HEK293T (cell line): ENCODE measurements at regions not wholly inside any gene's neighbourhood (a gene's known extent, or its start where the extent isn't known, plus 50 kb on each side); places are given as distances from the start of the nearest gene placed in this dataset.
"Not testable (repeated sequence)": the region's sequence is repeated elsewhere in the genome, so short reads cannot be mapped to it uniquely, and the experiment has no call there.

Experiments
- CTCF ChIA-PET: fragments of 350-600 bp; formaldehyde crosslinking; extraction: SDS; loops from one replicate; lab custom pipeline; 2021; ENCODE audit warnings: antibody characterized with exemption, inconsistent platforms; lab: Yijun Ruan, JAX
- POLR2A ChIA-PET: fragments of 350-600 bp; formaldehyde crosslinking; extraction: SDS; loops from one replicate; lab custom pipeline; 2020; ENCODE audit warnings: antibody characterized with exemption, inconsistent platforms; lab: Yijun Ruan, JAX
- DNase-seq: peaks from one replicate; pipeline ENCODE4 v3.0.0; 2012; ENCODE audit warnings: mixed read lengths; ENCODE audit errors: extremely low spot score
- ARNT ChIP-seq: fragments of 450-650 bp; IDR thresholded peaks from 2 replicates; pipeline ENCODE4 v1.6.1; 2017; ENCODE audit warnings: mild to moderate bottlenecking
- BHLHE40 ChIP-seq: fragments of 450-650 bp; IDR thresholded peaks from 2 replicates; pipeline ENCODE4 v1.6.1; 2016; ENCODE audit warnings: mild to moderate bottlenecking, moderate library complexity, borderline replicate concordance
- CTBP1 ChIP-seq: fragments of 450-650 bp; IDR thresholded peaks from 2 replicates; pipeline ENCODE4 v1.6.1; 2016; ENCODE audit warnings: borderline replicate concordance
- ELF4 ChIP-seq: fragments of 450-650 bp; IDR thresholded peaks from 2 replicates; pipeline ENCODE4 v1.6.1; 2017; ENCODE audit warnings: antibody characterized with exemption
- FOXA1 ChIP-seq: fragments of 450-650 bp; IDR thresholded peaks from 2 replicates; pipeline ENCODE4 v1.6.1; 2016; ENCODE audit warnings: mild to moderate bottlenecking
- FOXK2 ChIP-seq: fragments of 450-650 bp; IDR thresholded peaks from 2 replicates; pipeline ENCODE4 v1.6.1; 2016; ENCODE audit warnings: mild to moderate bottlenecking
- FOXM1 ChIP-seq: fragments of 450-650 bp; IDR thresholded peaks from 2 replicates; pipeline ENCODE4 v1.6.1; 2017; ENCODE audit warnings: mild to moderate bottlenecking, borderline replicate concordance
- HDGF ChIP-seq: fragments of 450-650 bp; IDR thresholded peaks from 2 replicates; pipeline ENCODE4 v1.6.1; 2017; ENCODE audit warnings: antibody characterized with exemption, borderline replicate concordance
- L3MBTL2 ChIP-seq: fragments of 450-650 bp; conservative IDR thresholded peaks from 2 replicates; pipeline ENCODE4 v1.6.1; 2016; ENCODE audit warnings: mild to moderate bottlenecking
- LEF1 ChIP-seq: fragments of 450-650 bp; IDR thresholded peaks from 2 replicates; pipeline ENCODE4 v1.6.1; 2017; ENCODE audit warnings: mild to moderate bottlenecking, borderline replicate concordance
- NFRKB ChIP-seq: fragments of 450-650 bp; IDR thresholded peaks from 2 replicates; pipeline ENCODE4 v1.6.1; 2016; ENCODE audit warnings: mild to moderate bottlenecking, moderate library complexity
- SP1 ChIP-seq: fragments of 450-650 bp; IDR thresholded peaks from 2 replicates; pipeline ENCODE4 v1.6.1; 2017
- SUZ12 ChIP-seq: fragments of 450-650 bp; IDR thresholded peaks from 2 replicates; pipeline ENCODE4 v1.6.1; 2016; ENCODE audit warnings: mild to moderate bottlenecking
- TARDBP ChIP-seq: fragments of 450-650 bp; IDR thresholded peaks from 2 replicates; pipeline ENCODE4 v1.6.1; 2016
- ZNF384 ChIP-seq: fragments of 450-650 bp; IDR thresholded peaks from 2 replicates; pipeline ENCODE4 v1.6.1; 2016
- TF ChIP-seq, protein P1 (sequence below): fragments of 450-650 bp; IDR thresholded peaks from 2 replicates; pipeline ENCODE4 v1.6.1; 2016

DNA sequence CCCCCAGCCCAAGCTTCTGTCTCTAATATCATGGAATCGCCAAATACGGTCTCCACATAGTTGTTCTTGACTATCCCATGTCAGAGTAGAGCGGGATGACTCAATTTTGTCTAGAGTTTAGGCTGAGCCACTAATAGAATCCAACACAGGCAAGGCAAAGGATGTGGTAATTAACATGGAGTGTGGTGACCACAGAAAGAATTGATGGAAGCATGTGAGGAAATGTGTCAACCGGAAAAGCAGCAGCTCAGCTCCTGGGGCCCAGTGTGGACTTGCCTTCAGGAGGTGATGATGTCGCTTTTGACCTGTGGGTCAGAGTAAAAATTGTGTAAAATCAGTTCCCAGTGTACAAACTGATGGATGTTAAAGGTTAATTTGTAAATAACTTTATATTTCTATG is 139.3 kb upstream of the KLF6 start:
- POLR2A ChIA-PET: no interaction called here
- no peak for DNase-seq
- CTCF ChIA-PET: interaction anchor here (0.6 kb wide), 1 partner anchor 756 kb away, joined by 5 read pairs; no protein-coding TSS in a partner anchor
- TF ChIP-seq ARNT: no peak
- no peak for TF ChIP-seq SP1
- no peak for TF ChIP-seq FOXA1
- TF ChIP-seq CTBP1: no peak
- no peak for TF ChIP-seq L3MBTL2
- no peak for TF ChIP-seq FOXK2
- no peak for TF ChIP-seq FOXM1
- TF ChIP-seq NFRKB: no peak
- no peak for TF ChIP-seq SUZ12
- no peak for TF ChIP-seq ELF4
- no peak for TF ChIP-seq HDGF
- no peak for TF ChIP-seq ZNF384
- TF ChIP-seq BHLHE40: no peak
- no peak for TF ChIP-seq TARDBP

DNA sequence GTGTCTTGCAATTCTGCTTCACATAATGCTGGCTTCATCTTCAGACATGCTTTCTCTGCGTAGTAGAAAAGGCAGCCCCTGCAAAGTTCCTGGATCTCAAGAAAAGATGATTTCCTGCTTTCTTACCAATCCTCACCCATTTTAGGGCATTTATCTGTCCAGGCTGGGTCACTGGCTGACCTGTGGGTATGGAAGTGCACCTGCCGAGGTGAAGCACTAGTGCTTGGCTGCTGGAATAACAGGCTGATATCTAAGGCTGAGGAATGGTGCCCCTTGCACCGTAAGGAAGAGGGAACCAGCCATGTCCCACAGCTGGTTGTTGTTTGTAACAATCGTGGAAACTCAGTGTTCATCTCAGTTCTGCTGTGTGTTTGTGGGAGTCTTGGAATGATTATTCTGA is 138.0 kb upstream of the KLF6 start:
- no peak for DNase-seq
- ChIA-PET CTCF (interaction anchor here (0.7 kb wide), 1 partner anchor 725 kb away, joined by 3 read pairs; no protein-coding TSS in a partner anchor), POLR2A (no interaction called here)
- TF ChIP-seq HDGF (no peak), L3MBTL2 (no peak), ARNT (no peak), LEF1 (no peak), NFRKB (no peak)

DNA sequence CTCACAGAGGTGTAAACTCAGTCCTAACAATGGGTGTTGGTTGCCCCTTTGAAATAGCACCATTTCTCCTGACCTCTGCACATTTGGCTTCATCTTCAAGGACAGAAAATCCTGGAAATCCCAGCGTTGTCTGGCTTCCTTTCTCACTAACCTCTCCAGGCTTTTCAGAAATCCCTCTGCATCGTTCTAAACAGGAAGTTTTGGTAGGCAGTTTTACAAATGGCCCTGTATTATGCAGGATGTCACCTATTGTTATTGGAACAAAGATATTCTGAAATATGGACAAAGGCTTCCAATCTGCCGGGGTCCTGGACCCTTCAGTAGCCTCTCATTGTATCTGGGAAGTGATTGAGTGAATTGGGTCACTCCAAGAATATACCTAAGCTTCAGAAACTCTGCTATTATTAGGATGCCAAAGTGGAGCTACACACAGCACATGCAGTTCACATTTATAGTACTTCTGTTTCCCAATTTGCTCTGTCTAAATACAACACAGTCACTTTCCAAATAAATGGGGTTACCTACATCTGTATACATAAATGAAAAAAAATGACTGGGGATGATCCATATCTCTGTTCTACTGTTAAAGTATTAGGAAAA is 134.8 kb upstream of the KLF6 start:
- ChIA-PET CTCF (no interaction called here), POLR2A (no interaction called here)

DNA sequence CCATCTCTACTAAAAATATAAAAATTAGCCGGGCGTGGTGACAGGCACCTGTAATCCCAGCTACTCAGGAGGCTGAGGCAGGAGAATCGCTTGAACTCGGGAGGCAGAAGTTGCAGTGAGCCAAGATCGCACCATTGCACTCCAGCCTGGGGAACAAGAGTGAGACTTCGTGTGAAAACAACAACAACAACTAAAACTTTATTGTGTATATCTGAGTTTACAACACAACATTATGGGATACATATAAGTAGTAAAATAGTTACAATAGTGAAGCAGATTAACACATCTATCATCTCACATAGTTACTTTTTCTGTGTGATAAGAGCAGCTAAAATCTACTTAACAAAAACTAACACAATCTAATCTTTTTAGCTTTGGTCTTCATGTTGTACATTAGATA is 132.4 kb upstream of the KLF6 start:
- DNase-seq, CTCF ChIA-PET, POLR2A ChIA-PET: not testable (repeated sequence)

More for the DNA sequence above, 134.8 kb upstream of the KLF6 start:
- no peak for TF ChIP-seq NFRKB
- no peak for TF ChIP-seq BHLHE40
- DNase-seq: no peak

DNA sequence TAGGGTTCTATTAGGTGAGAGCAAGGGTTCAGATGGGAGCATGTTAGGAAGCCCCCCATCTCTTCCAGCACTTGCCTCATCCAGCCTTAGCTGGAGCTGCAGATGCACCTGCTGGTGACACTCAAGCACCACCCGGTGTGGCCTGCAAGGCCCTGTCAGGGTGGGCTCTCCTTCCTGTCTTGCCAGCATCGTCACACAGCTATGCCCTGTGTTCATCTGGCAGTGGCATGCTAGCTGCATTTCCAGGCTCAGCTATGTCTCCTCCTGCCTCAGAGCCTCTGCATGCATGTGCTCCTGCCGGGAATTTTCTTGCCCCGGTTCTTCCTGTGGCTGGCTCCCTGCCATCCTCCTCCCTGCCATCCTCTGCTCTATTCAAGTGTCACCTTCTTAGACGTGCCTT is 129.7 kb upstream of the KLF6 start:
- ChIA-PET POLR2A (no interaction called here), CTCF (no interaction called here)

DNA sequence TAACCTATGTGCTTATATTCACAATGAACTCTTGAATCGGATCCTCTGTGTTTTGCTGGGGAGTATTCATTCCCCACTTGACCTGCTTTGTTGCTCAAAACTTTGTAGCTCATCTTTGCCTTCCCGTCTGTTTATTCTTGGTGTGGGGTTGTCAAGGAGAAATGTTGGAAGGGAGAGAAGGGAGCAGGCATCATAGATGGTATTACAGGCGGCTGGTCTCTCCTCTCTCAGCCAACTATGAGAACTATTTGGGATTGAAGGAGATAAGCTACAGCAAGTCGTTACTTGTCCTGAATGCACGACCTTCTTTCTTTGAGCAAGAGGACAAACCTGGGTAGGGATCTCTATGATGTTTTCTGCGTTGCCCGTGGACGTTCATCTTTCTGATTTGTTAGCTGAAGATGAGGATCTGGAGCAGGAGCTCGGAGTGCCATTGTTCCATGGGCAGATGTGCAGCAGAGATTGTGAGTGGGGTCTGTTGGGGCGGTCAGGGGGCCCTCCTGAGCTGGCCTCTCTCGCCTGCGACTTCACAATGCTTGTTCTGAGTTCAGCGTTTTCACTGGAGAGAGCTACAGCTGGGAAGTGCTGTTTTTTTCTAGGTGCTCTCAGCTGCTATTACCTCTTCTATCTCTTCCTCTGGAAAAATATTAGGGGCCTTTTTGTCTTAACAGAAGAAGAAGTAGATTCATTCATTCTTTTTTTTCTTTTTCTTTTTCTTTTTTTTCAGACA is 126.9 kb upstream of the KLF6 start:
- ChIA-PET CTCF (interaction anchor here (0.6 kb wide), 1 partner anchor 568 kb away, joined by 4 read pairs; no protein-coding TSS in a partner anchor), POLR2A (no interaction called here)
- TF ChIP-seq FOXA1 (no peak), L3MBTL2 (no peak), HDGF (no peak), FOXK2 (no peak), ZNF384 (no peak), ELF4 (no peak), ARNT (no peak), NFRKB (no peak), TARDBP (no peak), CTBP1 (no peak), SUZ12 (no peak), FOXM1 (no peak), LEF1 (no peak), BHLHE40 (no peak), SP1 (no peak)
- TF ChIP-seq, protein P1, sequence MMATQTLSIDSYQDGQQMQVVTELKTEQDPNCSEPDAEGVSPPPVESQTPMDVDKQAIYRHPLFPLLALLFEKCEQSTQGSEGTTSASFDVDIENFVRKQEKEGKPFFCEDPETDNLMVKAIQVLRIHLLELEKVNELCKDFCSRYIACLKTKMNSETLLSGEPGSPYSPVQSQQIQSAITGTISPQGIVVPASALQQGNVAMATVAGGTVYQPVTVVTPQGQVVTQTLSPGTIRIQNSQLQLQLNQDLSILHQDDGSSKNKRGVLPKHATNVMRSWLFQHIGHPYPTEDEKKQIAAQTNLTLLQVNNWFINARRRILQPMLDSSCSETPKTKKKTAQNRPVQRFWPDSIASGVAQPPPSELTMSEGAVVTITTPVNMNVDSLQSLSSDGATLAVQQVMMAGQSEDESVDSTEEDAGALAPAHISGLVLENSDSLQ: no peak
- DNase-seq: no peak

More for the DNA sequence above, 129.7 kb upstream of the KLF6 start:
- TF ChIP-seq FOXK2 (no peak), ZNF384 (no peak), LEF1 (no peak), CTBP1 (no peak)
- no peak for DNase-seq

DNA sequence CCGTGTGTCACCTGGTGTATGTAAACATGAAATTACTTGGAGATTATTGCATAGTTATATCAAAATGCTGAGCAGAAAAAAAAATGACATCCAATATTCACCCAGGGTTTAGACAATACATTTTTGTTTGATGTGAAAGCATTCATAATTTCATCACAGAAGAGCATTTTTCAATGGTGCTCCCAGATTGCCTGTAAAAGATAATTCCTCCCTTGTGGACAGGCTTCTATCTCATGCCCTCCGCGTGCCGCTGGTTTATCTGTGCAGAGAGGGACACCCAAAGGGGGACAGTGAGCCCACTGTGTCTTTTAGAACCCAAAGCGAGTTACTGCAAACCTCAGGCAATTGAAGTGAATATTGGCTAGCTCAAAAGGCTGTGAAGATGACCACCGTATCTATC is 126.2 kb upstream of the KLF6 start:
- DNase-seq: no peak
- POLR2A ChIA-PET: no interaction called here
- TF ChIP-seq, protein P1: no peak
- TF ChIP-seq FOXK2 (no peak), FOXM1 (no peak), ARNT (no peak), NFRKB (no peak)
- CTCF ChIA-PET: no interaction called here

DNA sequence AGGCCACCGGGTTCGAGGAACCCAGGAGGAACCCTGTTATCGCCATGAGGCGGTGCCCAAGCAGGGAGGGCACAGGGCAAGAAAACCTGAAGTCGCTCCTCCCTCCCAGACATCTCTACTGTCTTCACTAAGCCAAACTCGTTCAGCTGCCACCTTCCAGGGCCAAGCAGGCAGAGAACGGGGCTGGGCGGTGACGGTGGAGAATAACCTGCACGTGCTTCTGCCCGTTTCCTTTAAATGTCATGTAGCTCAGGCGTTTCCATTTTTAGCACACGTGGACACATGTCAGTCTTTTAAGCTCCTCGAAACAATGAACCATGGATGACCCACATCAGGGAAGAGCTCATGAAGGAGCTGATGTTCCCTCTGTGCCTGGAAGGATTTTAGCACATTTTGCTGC is 124.3 kb upstream of the KLF6 start:
- CTCF ChIA-PET: no interaction called here
- TF ChIP-seq FOXM1 (no peak), L3MBTL2 (no peak), ZNF384 (no peak), SP1 (no peak)
- POLR2A ChIA-PET: no interaction called here
- DNase-seq: no peak
